B cell (primary cell): ENCODE measurements at regions not wholly inside any gene's neighbourhood (a gene's known extent, or its start where the extent isn't known, plus 50 kb on each side); places are given as distances from the start of the nearest gene placed in this dataset.

ENCODE experiments used
- ATAC-seq: fragments of 200-7000 bp; cut with Tn5 transposase; one replicate; pipeline ENCODE4 v1.10.0; 2021; ENCODE audit warnings: low read depth, mild to moderate bottlenecking, moderate number of reproducible peaks, moderate library complexity
- CTCF ChIA-PET: fragments of 350-600 bp; sonication (Branson Sonifier 250); formaldehyde crosslinking; loops from one replicate; lab custom pipeline; 2021; ENCODE audit warnings: antibody characterized with exemption, inconsistent platforms; lab: Charles Lee
- POLR2A ChIA-PET: fragments of 350-600 bp; sonication (Branson Sonifier 250); formaldehyde crosslinking; loops from one replicate; lab custom pipeline; 2021; ENCODE audit warnings: antibody characterized with exemption; lab: Charles Lee
- DNase-seq: peaks from one replicate; pipeline ENCODE4 v3.0.0; 2013
- H2AFZ ChIP-seq: 2 replicates; pipeline ENCODE4 v1.6.1; 2012; ENCODE audit warnings: mild to moderate bottlenecking, low read depth, low read length; ENCODE audit not compliant: insufficient read depth, poor library complexity, severe bottlenecking
- H3K27ac ChIP-seq, 2 donors: 1 replicate in 1 of 2; 2 replicates in 1 of 2; pipeline ENCODE4 v1.5.1; 2012 to 2013; ENCODE audit warnings: low read length in 2 of 2, mild to moderate bottlenecking in 2 of 2, moderate library complexity in 1 of 2
- H3K27me3 ChIP-seq, 4 experiments: fragments of 200-600 bp in 1 of 4; sonication (generic) in 1 of 4; replicated peaks in 1 of 4; 1 replicate in 2 of 4; 2 replicates in 2 of 4; pipeline versions ENCODE4 v1.6.1 to v1.7.0; 2013 to 2016; ENCODE audit warnings: low read length in 3 of 4, mild to moderate bottlenecking in 2 of 4, mixed read lengths in 1 of 4, moderate library complexity in 1 of 4; ENCODE audit not compliant: insufficient read depth in 4 of 4, control insufficient read depth in 3 of 4; ENCODE audit errors: control extremely low read depth in 1 of 4
- H3K36me3 ChIP-seq, 2 experiments: replicated peaks in 1 of 2; 1 replicate in 1 of 2; 2 replicates in 1 of 2; pipeline versions ENCODE4 v1.6.1 to v1.7.1; 2013; ENCODE audit warnings: low read length in 1 of 2; ENCODE audit not compliant: insufficient read depth in 2 of 2, control insufficient read depth in 1 of 2; ENCODE audit errors: control extremely low read depth in 1 of 2, extremely low read depth in 1 of 2
- H3K4me1 ChIP-seq, 2 donors: fragments of 200-600 bp in 1 of 2; sonication (generic) in 1 of 2; 1 replicate in 1 of 2; 2 replicates in 1 of 2; pipeline versions ENCODE4 v1.5.1 to v1.6.1; 2013 to 2017; ENCODE audit warnings: low read length in 2 of 2; ENCODE audit not compliant: control insufficient read depth in 2 of 2, insufficient read depth in 2 of 2
- H3K4me2 ChIP-seq: replicated peaks from 2 replicates; pipeline ENCODE3; 2012; ENCODE audit warnings: mild to moderate bottlenecking, low read depth, low read length; ENCODE audit not compliant: poor library complexity, severe bottlenecking
- H3K4me3 ChIP-seq, 5 experiments: fragments of 200-600 bp in 1 of 5; sonication (generic) in 1 of 5; 1 replicate in 3 of 5; 2 replicates in 2 of 5; pipeline versions ENCODE4 v1.5.1 to v1.7.0; 2011 to 2016; ENCODE audit warnings: low read length in 4 of 5, mild to moderate bottlenecking in 4 of 5, low read depth in 2 of 5, control low read depth in 1 of 5, moderate library complexity in 1 of 5; ENCODE audit not compliant: insufficient read depth in 1 of 5; ENCODE audit errors: control extremely low read depth in 1 of 5, extremely low read depth in 1 of 5
- H3K79me2 ChIP-seq: fragments of 200-600 bp; sonication (generic); one replicate; pipeline ENCODE4 v1.6.0; 2016; ENCODE audit warnings: low read length; ENCODE audit not compliant: control insufficient read depth, insufficient read depth
- H3K9ac ChIP-seq: fragments of 200-600 bp; sonication (generic); 2 replicates; pipeline ENCODE4 v1.6.1; 2017; ENCODE audit warnings: mild to moderate bottlenecking, low read length, moderate library complexity
- H3K9me3 ChIP-seq, 3 donors: one replicate each; pipeline versions ENCODE4 v1.6.1 to v1.7.1; 2013; ENCODE audit warnings: low read length in 2 of 3; ENCODE audit not compliant: control insufficient read depth in 2 of 3, insufficient read depth in 1 of 3; ENCODE audit errors: control extremely low read depth in 1 of 3
- H4K20me1 ChIP-seq: 2 replicates; pipeline ENCODE4 v1.6.0; 2012; ENCODE audit warnings: mild to moderate bottlenecking, low read length; ENCODE audit not compliant: insufficient read depth, control insufficient read depth, poor library complexity, severe bottlenecking
- H3K27ac Mint-ChIP-seq: one replicate; pipeline ENCODE4 v1.8.0; 2021; ENCODE audit warnings: mixed read lengths
- H3K27me3 Mint-ChIP-seq: one replicate; pipeline ENCODE4 v1.8.0; 2021; ENCODE audit warnings: mixed read lengths
- H3K4me1 Mint-ChIP-seq: one replicate; pipeline ENCODE4 v1.8.0; 2021; ENCODE audit warnings: mixed read lengths
- H3K4me3 Mint-ChIP-seq: one replicate; pipeline ENCODE4 v1.8.0; 2021; ENCODE audit warnings: mixed read lengths
- H3K9me3 Mint-ChIP-seq: one replicate; pipeline ENCODE4 v1.8.0; 2022; ENCODE audit warnings: mixed read lengths; ENCODE audit not compliant: insufficient read depth
- EZH2 ChIP-seq: IDR thresholded peaks from 2 replicates; pipeline ENCODE4 v1.6.1; 2012; ENCODE audit warnings: borderline replicate concordance, low read depth, mild to moderate bottlenecking, moderate library complexity, low read length; ENCODE audit not compliant: insufficient read depth, poor library complexity, severe bottlenecking
- WGBS: methylation state at CpG from one replicate; pipeline ENCODE4 v1.1.5; 2013; ENCODE audit warnings: missing lambda C conversion rate; ENCODE audit not compliant: insufficient coverage; 5-methylcytosine and 5-hydroxymethylcytosine counted together
- intact Hi-C: fragments of 100-400 bp; cut with micrococcal nuclease; formaldehyde crosslinking; loops from one replicate; pipeline ENCODE4 v1.10.0; 2022
- TF ChIP-seq, protein P1 (sequence below): fragments of 200-600 bp; IDR thresholded peaks from one replicate; pipeline ENCODE4 v1.8.0; 2022; ENCODE audit warnings: antibody characterized with exemption, mild to moderate bottlenecking

DNA sequence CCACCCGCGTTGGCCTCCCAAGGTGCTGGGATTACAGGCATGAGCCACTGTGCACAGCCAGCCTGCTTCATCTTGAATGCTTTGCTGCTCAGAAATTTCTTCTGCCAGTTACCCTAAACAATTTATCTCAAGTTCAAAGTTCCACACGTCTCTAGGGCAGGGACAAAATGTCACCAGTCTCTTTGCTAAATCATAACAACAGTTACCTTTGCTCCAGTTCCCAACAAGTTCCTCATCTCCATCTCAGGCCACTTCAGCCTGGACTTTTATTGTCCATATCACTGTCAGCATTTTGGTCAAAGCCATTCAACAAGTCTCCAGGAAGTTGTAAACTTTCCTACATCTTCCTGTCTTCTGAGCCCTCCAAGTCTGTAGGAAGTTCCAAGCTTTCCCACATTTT lies 159.5 kb upstream of the DYRK2 start:
- ATAC-seq, result no peak
- no peak for TF ChIP-seq EZH2
- TF ChIP-seq, protein P1, sequence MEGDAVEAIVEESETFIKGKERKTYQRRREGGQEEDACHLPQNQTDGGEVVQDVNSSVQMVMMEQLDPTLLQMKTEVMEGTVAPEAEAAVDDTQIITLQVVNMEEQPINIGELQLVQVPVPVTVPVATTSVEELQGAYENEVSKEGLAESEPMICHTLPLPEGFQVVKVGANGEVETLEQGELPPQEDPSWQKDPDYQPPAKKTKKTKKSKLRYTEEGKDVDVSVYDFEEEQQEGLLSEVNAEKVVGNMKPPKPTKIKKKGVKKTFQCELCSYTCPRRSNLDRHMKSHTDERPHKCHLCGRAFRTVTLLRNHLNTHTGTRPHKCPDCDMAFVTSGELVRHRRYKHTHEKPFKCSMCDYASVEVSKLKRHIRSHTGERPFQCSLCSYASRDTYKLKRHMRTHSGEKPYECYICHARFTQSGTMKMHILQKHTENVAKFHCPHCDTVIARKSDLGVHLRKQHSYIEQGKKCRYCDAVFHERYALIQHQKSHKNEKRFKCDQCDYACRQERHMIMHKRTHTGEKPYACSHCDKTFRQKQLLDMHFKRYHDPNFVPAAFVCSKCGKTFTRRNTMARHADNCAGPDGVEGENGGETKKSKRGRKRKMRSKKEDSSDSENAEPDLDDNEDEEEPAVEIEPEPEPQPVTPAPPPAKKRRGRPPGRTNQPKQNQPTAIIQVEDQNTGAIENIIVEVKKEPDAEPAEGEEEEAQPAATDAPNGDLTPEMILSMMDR, result no peak

DNA sequence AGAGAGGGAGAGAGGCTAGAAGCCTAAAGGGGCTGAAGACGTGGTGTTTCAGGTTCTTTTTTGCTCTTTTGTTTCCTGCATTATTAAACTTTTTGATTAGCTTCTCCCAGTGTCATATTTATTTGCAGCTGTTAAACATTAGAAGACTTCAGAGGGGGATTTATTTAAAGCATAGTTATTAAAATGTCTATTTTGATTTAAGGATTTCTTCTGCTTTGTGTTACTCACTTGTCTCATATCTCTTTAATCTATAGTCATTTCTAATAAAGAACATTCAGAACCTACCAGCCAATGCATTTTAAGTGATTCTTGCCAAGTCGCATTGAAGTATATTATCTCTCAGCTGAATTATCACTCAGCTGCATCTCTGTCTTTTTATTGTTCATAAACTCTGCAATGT lies 152.0 kb upstream of the DYRK2 start:
- peaks cover 8% of the 10 kb centered on the region for H3K9me3 Mint-ChIP-seq
- H3K4me1 ChIP-seq, result no peaks in the 10 kb centered on the region
- no peak overlapping the region for H3K27ac ChIP-seq
- H3K36me3 ChIP-seq, result no peaks in the 10 kb centered on the region
- intact Hi-C loops, result no loop called here
- no peak overlapping the region for H2AFZ ChIP-seq
- ATAC-seq, result no peak
- H3K4me2 ChIP-seq, result no peak overlapping the region
- H3K4me3 ChIP-seq, result no peak overlapping the region
- no peak for DNase-seq
- WGBS, result no CpG with 5 or more reads among the region's 2 CpGs
- no peak overlapping the region for H3K27ac Mint-ChIP-seq
- H3K9me3 ChIP-seq, result peaks cover 0 to 8% (median 0%) of the 10 kb centered on the region in 3 donors
- H3K27me3 ChIP-seq, result no peaks in the 10 kb centered on the region
- H3K79me2 ChIP-seq, result no peaks in the 10 kb centered on the region
- POLR2A ChIA-PET, result no interaction called here
- no peak overlapping the region for H3K4me3 Mint-ChIP-seq
- CTCF ChIA-PET, result no interaction called here
- H4K20me1 ChIP-seq, result no peaks in the 10 kb centered on the region
- H3K9ac ChIP-seq, result no peak overlapping the region
- H3K4me1 Mint-ChIP-seq, result no peaks in the 10 kb centered on the region
- TF ChIP-seq, protein P1, result no peak
- peaks cover 12% of the 10 kb centered on the region for H3K27me3 Mint-ChIP-seq

More for the DNA sequence above, 159.5 kb upstream of the DYRK2 start:
- ChIA-PET POLR2A (no interaction called here), CTCF (no interaction called here)
- peaks cover 6% of the 10 kb centered on the region for H3K4me1 Mint-ChIP-seq
- intact Hi-C loops, result no loop called here
- peaks cover 0 to 1% of the 10 kb centered on the region in 2 donors for H3K4me1 ChIP-seq
- H3K27ac ChIP-seq, result no peak overlapping the region
- no peaks in the 10 kb centered on the region for H3K36me3 ChIP-seq
- no peak overlapping the region for H3K4me2 ChIP-seq
- no peak overlapping the region for H3K9ac ChIP-seq
- no peak overlapping the region for H2AFZ ChIP-seq
- H3K9me3 ChIP-seq, result peaks cover 0 to 45% (median 32%) of the 10 kb centered on the region in 3 donors
- H3K4me3 ChIP-seq, result no peak overlapping the region
- no peak overlapping the region for H3K4me3 Mint-ChIP-seq
- DNase-seq, result no peak
- H3K27ac Mint-ChIP-seq, result no peak overlapping the region
- peaks cover 29% of the 10 kb centered on the region for H3K9me3 Mint-ChIP-seq
- H3K27me3 ChIP-seq, result peaks cover 0 to 2% (median 0%) of the 10 kb centered on the region in 4 experiments
- H3K27me3 Mint-ChIP-seq, result peaks cover 18% of the 10 kb centered on the region
- no peaks in the 10 kb centered on the region for H3K79me2 ChIP-seq
- 98% methylated on average over 3 of the region's 3 CpGs for WGBS
- H4K20me1 ChIP-seq, result no peaks in the 10 kb centered on the region
